ENCODE measurements at regions not wholly inside any gene's neighbourhood (a gene's known extent, or its start where the extent isn't known, plus 50 kb on each side); places are given as distances from the start of the nearest gene placed in this dataset.

DNA sequence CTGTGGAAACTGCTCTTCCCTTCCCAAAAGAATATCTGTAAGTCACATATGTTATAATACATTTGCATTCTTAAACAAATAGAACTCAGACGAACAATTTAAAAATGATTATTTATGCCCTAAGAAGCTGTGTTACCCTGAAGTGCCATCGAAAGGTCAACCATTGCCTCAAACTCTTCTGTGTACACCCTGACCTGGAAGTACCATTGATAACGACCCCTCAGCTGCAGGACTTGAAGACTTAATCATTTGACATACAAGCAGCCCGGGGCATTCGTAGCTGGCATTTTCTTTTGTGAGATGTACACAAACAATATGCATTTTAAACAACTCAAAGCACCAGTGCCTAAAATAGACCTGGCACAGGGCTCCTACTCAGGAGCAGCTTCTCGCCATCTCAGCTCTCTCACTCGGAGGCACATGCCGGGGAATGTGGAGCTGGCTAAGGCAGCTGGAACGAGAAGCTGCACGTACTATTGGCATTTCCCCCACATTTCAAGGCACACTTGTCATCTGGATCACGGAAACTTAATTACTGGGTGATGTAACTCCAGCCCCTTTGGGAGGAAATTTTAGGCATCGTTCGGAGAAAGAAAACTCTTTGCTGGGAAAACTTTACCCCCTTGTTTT is 170.0 kb upstream of the GALNT5 start:
- TF ChIP-seq, protein P1, sequence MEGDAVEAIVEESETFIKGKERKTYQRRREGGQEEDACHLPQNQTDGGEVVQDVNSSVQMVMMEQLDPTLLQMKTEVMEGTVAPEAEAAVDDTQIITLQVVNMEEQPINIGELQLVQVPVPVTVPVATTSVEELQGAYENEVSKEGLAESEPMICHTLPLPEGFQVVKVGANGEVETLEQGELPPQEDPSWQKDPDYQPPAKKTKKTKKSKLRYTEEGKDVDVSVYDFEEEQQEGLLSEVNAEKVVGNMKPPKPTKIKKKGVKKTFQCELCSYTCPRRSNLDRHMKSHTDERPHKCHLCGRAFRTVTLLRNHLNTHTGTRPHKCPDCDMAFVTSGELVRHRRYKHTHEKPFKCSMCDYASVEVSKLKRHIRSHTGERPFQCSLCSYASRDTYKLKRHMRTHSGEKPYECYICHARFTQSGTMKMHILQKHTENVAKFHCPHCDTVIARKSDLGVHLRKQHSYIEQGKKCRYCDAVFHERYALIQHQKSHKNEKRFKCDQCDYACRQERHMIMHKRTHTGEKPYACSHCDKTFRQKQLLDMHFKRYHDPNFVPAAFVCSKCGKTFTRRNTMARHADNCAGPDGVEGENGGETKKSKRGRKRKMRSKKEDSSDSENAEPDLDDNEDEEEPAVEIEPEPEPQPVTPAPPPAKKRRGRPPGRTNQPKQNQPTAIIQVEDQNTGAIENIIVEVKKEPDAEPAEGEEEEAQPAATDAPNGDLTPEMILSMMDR (IDR thresholded peaks at IDR 0.05), result no peak
- no peak for TF ChIP-seq POLR2A (IDR thresholded peaks at IDR 0.05)

Measured in testis (tissue), 2 donors.